Vagina (tissue), 2 donors: ENCODE measurements at regions not wholly inside any gene's neighbourhood (a gene's known extent, or its start where the extent isn't known, plus 50 kb on each side); places are given as distances from the start of the nearest gene placed in this dataset.

Source experiments
- CTCF ChIP-seq, 3 experiments: fragments of 450-650 bp in 2 of 3; fragments of 200-600 bp in 1 of 3; sonication (generic) in 1 of 3; IDR thresholded peaks; one replicate each; pipeline ENCODE4 v1.5.1; 2017 to 2019; ENCODE audit warnings: antibody characterized with exemption in 3 of 3, mild to moderate bottlenecking in 2 of 3, moderate library complexity in 2 of 3
- POLR2A ChIP-seq, 2 donors: fragments of 450-650 bp; IDR thresholded peaks; one replicate each; pipeline ENCODE4 v1.6.1; 2017; ENCODE audit warnings: antibody characterized with exemption in 2 of 2, mild to moderate bottlenecking in 2 of 2, moderate library complexity in 2 of 2
- POLR2AphosphoS5 ChIP-seq, 2 donors: sonication (generic); formaldehyde crosslinking; IDR thresholded peaks; one replicate each; pipeline ENCODE4 v1.9.0; 2017; ENCODE audit warnings: antibody characterized with exemption in 2 of 2, mild to moderate bottlenecking in 2 of 2, low read depth in 1 of 2; ENCODE audit not compliant: insufficient read depth in 1 of 2

- no peak for TF ChIP-seq CTCF (IDR thresholded peaks at IDR 0.05)
- no peak for TF ChIP-seq POLR2AphosphoS5 (IDR thresholded peaks at IDR 0.05; ENCODE audit: insufficient read depth in 1 of 2, low read depth in 1 of 2)
- no peak for TF ChIP-seq POLR2A (IDR thresholded peaks at IDR 0.05)
Observed at GRCh38 chr12:59179231-59179630, 258.9 kb upstream of the LRIG3 start.
